IPS-18a (cell line): ENCODE measurements at regions not wholly inside any gene's neighbourhood (a gene's known extent, or its start where the extent isn't known, plus 50 kb on each side); places are given as distances from the start of the nearest gene placed in this dataset.
A peak's percentile ranks its signal among the peaks of the same experiment; 100 is the strongest.

Source experiments
- H3K27ac ChIP-seq: one replicate; pipeline ENCODE4 v1.5.1; 2013; ENCODE audit warnings: low read length
- H3K27me3 ChIP-seq: one replicate; pipeline ENCODE4 v1.6.1; 2013; ENCODE audit warnings: mild to moderate bottlenecking, low read length; ENCODE audit not compliant: control insufficient read depth, insufficient read depth
- H3K36me3 ChIP-seq: one replicate; pipeline ENCODE4 v1.6.1; 2013; ENCODE audit warnings: low read depth, low read length; ENCODE audit not compliant: control insufficient read depth
- H3K4me1 ChIP-seq: one replicate; pipeline ENCODE4 v1.6.1; 2013; ENCODE audit warnings: low read depth, low read length; ENCODE audit not compliant: control insufficient read depth
- H3K4me3 ChIP-seq: one replicate; pipeline ENCODE4 v1.5.1; 2013; ENCODE audit warnings: low read length
- H3K9ac ChIP-seq: one replicate; pipeline ENCODE4 v1.6.1; 2013; ENCODE audit warnings: mild to moderate bottlenecking, low read length, moderate library complexity
- H3K9me3 ChIP-seq: one replicate; pipeline ENCODE4 v1.6.1; 2013; ENCODE audit warnings: low read depth, low read length; ENCODE audit not compliant: control insufficient read depth

DNA sequence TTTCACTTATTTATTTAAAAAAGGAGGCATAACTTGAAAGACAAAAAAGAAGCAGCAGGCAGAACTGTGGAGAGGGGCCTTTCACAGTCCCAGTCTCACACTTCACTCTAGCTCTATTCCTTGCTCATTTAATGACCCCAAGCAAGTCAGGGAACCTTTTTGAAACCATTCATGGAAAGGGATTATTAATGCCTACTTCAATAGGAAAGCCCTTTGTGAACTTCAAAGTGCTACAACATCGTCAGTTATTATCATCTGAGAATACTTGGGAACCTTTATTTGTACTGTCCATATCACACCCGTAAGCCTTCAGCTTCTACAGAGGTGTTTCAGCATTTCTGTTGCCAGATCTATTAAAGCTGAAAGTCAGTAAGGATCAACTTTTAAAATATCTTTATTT, 320.2 kb downstream of the TMEM161B start:
- Histone ChIP-seq H3K27me3 (no peaks in the 10 kb centered on the region), H3K4me1 (peaks cover 40% of the 10 kb centered on the region), H3K9ac (no peak overlapping the region), H3K9me3 (no peaks in the 10 kb centered on the region), H3K36me3 (no peaks in the 10 kb centered on the region), H3K27ac (no peak overlapping the region), H3K4me3 (no peak overlapping the region)

DNA sequence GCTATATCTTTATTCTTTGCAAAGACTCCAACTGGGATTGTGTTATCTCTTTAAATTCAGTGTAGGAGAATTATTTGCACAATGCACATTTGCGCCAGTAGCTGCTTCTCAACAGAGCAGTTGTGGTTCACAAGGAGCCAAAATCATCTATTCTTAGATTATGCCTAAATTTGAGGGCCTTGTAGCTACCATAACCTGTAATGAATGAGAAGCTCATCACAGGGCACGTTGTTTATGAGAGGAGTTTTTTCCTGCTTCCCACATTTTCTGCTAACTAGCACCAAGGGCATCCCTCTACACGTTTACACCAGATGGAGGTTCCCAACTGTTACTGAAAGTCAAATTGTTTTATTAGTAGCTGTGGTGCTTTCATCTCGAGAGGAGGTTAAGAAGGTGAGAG, 322.4 kb downstream of the TMEM161B start:
- Histone ChIP-seq H3K9me3 (no peaks in the 10 kb centered on the region), H3K27ac (no peak overlapping the region), H3K36me3 (no peaks in the 10 kb centered on the region), H3K4me1 (peaks cover 34% of the 10 kb centered on the region), H3K4me3 (no peak overlapping the region), H3K9ac (no peak overlapping the region), H3K27me3 (no peaks in the 10 kb centered on the region)

DNA sequence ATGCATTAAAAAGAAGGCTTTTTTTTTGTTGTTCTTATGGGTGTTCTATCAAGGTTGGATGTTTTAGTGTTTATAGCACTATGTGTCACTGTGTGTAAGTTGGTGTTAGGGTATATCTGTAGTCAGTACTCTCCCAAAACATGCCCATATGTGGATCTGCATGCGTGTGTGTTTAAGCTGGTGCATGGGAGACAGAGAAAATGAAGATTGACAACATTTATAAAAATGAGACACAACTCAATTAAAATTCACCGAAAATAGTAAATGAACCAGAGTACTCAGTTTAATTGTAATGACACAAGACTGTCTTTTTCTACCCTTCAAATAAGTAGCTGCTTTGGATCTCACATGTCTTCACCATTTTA, 323.4 kb downstream of the TMEM161B start:
- Histone ChIP-seq H3K4me3 (no peak overlapping the region), H3K27ac (no peak overlapping the region), H3K9ac (no peak overlapping the region), H3K27me3 (no peaks in the 10 kb centered on the region), H3K4me1 (peaks cover 28% of the 10 kb centered on the region), H3K36me3 (no peaks in the 10 kb centered on the region), H3K9me3 (no peaks in the 10 kb centered on the region)

DNA sequence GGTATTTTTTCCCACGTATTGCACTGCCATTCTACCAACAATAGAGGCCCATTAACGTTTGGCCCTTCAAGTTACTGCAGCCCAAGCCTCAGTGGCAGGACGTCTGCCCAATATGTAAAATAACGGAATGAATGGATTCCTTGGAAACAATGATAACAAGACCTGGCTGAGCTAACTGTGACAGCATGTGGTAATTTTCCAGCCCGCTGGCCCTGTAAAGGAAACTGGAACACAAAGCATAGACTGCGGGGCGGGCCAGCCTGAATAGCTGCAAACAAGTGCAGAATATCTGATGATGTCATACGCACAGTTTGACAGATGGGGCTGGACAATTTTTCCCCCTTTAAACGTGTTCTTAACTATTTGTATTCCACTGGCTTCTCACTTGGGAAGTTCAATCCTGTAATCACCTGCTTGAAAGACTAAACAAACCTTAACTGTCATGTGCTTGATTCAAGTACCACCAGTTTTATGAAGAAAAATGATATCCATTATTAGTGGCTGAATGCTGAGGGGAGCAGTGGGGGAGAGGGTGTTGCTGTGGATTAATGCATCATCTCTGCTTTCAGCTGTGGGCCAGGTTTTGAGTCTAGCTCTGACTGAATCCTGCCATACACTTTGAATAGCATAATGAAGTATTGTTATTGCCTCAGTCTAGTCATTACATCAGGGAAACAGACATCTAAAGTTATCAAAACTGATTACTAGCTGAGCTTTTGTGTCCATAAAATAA, 323.9 kb downstream of the TMEM161B start:
- no peak overlapping the region for H3K4me3 ChIP-seq

DNA sequence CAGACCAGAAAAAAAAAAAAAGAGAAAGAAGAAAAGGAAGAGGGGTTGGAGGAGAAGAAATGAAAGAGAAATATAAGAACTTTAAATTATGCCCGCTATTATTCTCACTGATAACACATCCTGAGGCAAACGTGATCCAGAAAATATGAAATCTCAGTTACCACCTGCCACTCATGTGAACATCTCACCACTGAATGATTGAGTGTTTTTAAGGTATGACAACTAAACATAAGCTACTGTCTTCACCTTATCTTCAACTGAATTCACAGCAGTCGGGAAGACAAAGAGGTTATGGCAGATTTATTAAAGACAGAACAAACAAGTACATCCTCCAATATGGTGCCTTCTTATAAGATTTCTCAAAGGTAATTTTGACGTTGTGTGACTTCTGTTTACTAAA, 327.9 kb downstream of the TMEM161B start:
- H3K27me3 ChIP-seq, result no peaks in the 10 kb centered on the region
- H3K36me3 ChIP-seq, result no peaks in the 10 kb centered on the region
- peaks cover 21% of the 10 kb centered on the region for H3K4me1 ChIP-seq
- no peak overlapping the region for H3K4me3 ChIP-seq
- H3K9me3 ChIP-seq, result no peaks in the 10 kb centered on the region
- no peak overlapping the region for H3K9ac ChIP-seq
- H3K27ac ChIP-seq, result no peak overlapping the region

More for the DNA sequence above, 323.9 kb downstream of the TMEM161B start:
- no peaks in the 10 kb centered on the region for H3K36me3 ChIP-seq
- H3K9me3 ChIP-seq, result no peaks in the 10 kb centered on the region
- H3K9ac ChIP-seq, result no peak overlapping the region
- H3K27me3 ChIP-seq, result no peaks in the 10 kb centered on the region
- peaks cover 23% of the 10 kb centered on the region for H3K4me1 ChIP-seq
- no peak overlapping the region for H3K27ac ChIP-seq

DNA sequence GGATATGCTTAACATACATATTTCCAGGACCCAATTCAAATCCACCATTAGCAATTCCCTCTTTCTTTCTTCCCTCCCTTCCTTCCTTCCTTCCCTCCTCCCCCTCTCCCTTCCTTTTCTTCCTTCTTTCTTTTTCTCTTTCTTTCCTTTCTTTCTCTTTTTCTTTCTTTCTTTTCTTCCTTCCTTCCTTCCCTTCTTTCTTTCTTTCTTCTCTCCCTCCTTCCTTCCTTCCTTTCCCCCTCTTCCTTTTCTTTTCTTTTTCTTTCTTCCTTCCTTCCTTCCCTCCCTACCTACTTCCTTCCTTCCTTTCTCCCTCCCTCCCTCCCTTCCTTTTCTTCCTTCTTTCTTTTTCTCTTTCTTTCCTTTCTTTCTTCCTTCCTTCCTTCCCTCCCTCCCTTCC, 332.0 kb downstream of the TMEM161B start:
- Histone ChIP-seq H3K36me3 (no peaks in the 10 kb centered on the region), H3K9me3 (no peaks in the 10 kb centered on the region), H3K4me1 (peaks cover 7% of the 10 kb centered on the region), H3K9ac (no peak overlapping the region), H3K27me3 (no peaks in the 10 kb centered on the region), H3K4me3 (no peak overlapping the region), H3K27ac (no peak overlapping the region)

DNA sequence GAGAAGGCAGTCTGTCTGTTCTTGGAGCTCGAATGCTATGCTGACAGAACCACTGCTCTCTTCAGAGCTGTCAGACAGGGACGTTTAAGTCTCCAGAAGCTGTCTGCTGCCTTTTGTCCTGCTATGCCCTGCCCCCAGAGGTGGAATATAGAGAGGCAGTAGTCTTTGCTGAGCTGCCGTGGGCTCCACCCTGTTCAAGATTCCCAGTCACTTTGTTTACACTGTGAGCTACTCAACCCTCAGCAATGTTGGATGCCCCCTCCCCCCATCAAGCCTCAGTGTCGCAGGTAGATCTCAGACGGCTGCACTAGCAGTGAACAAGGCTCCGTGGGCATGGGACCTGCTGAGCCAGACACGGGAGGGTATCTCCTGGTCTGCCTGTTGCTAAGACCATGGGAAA, 344.2 kb downstream of the TMEM161B start:
- H3K27me3 ChIP-seq, result no peaks in the 10 kb centered on the region
- no peaks in the 10 kb centered on the region for H3K9me3 ChIP-seq
- no peak overlapping the region for H3K27ac ChIP-seq
- no peak overlapping the region for H3K9ac ChIP-seq
- no peaks in the 10 kb centered on the region for H3K4me1 ChIP-seq
- no peak overlapping the region for H3K4me3 ChIP-seq
- H3K36me3 ChIP-seq, result no peaks in the 10 kb centered on the region

DNA sequence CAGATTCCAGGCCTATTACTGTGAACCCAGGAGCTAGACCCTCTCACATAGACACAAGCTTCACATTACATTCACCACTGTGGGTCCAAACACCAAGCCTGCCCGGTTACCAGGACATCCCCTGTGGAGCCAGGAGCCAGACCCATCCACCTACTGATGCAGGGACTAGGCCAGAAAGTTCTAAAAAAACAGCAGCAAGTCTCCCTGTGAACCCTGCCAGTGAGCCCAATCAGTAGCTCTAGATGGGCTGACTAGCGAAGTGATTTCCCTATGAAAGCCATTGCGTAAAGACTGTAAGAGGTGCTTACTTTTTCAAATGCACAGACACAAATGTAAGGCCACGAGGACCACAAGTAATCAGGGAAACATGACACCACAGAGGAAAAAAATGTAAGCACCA, 352.3 kb downstream of the TMEM161B start:
- Histone ChIP-seq H3K9me3 (no peaks in the 10 kb centered on the region), H3K4me3 (no peak overlapping the region), H3K4me1 (peaks cover 11% of the 10 kb centered on the region), H3K9ac (no peak overlapping the region), H3K36me3 (no peaks in the 10 kb centered on the region), H3K27ac (no peak overlapping the region), H3K27me3 (no peaks in the 10 kb centered on the region)

DNA sequence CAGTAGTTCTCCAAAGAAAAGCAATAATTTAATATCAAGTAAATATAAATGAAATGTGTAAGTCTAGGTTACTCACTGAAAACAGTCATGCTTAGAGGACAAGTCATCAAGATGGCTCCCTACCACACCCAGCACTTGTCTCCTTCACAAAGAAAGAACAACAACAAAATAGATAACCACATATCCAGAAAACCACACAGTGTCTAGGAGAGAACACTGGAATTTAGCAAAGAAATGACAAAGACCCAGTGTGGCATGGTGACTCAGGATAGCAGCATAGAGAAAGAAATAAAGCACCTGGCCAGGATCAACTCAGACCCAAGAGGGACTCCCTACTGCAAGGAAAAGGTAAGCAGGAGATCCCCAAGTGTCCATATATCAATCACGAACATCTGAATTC, 356.2 kb downstream of the TMEM161B start:
- Histone ChIP-seq H3K27me3 (no peaks in the 10 kb centered on the region), H3K4me1 (peaks cover 25% of the 10 kb centered on the region), H3K36me3 (no peaks in the 10 kb centered on the region), H3K4me3 (no peak overlapping the region), H3K9me3 (no peaks in the 10 kb centered on the region), H3K9ac (no peak overlapping the region), H3K27ac (no peak overlapping the region)

DNA sequence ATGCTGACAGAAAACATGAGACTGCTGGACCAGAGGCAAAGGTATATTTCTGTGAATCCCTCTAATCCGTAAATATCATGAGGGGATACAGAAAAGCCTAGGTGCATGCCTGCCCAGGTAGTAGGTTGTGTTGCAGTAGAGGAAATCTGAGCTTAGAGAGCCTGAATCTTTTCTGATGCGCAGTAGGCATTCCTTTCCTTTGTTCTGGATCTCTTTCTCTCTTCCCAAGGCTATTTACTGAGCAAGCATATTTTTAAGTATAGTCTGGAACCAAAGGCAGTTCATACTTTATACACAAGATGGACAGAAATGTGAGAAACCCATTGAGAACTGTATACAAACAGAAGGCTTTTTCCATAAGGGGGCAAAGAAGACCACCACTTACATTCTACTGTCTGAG, 359.3 kb downstream of the TMEM161B start:
- Histone ChIP-seq H3K36me3 (no peaks in the 10 kb centered on the region), H3K27ac (peak overlapping the region; percentile 49), H3K4me3 (no peak overlapping the region), H3K4me1 (peaks cover 14% of the 10 kb centered on the region), H3K27me3 (no peaks in the 10 kb centered on the region), H3K9me3 (no peaks in the 10 kb centered on the region), H3K9ac (no peak overlapping the region)

DNA sequence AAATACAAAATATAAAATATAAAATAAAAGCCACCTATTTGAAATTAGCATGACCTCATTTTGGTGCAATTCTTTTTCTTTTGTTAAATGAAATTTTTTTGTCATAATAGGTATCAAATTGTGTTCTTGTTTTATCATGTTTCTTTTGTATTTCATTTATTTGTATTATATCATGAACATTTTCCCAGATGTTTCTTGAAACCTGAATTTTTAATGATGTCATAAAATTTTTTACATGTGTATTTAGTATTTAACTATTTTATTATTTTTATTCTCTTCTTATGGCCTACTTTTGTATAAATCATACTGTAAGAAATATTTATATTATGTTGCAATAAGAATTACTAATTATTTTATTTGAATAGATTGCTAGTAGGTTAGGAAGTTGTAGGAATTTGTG, 361.7 kb downstream of the TMEM161B start:
- Histone ChIP-seq H3K4me1 (peaks cover 14% of the 10 kb centered on the region), H3K27me3 (no peaks in the 10 kb centered on the region), H3K4me3 (no peak overlapping the region), H3K9me3 (no peaks in the 10 kb centered on the region), H3K9ac (no peak overlapping the region), H3K27ac (no peak overlapping the region), H3K36me3 (no peaks in the 10 kb centered on the region)

DNA sequence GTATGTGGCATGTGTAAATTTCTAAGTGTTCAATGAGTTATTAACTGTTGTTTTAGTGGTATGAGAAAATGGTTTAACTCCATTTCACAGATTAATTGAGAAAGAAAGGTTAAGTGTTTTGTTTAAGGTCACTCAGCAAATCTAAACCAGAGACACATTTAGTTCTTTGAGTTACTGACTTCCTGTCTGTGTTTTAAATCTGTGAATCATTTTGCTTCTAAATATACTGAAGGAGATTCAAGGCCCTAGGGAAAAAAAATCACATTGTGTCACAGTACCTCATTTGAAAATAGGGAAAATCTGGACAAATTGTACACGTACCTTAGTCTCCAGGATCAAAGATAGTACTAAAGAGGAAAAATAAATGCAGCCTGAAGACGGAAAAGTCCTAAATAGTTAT, 368.2 kb downstream of the TMEM161B start:
- H3K27ac ChIP-seq, result no peak overlapping the region
- H3K4me3 ChIP-seq, result no peak overlapping the region
- no peaks in the 10 kb centered on the region for H3K36me3 ChIP-seq
- no peaks in the 10 kb centered on the region for H3K9me3 ChIP-seq
- no peaks in the 10 kb centered on the region for H3K27me3 ChIP-seq
- peaks cover 9% of the 10 kb centered on the region for H3K4me1 ChIP-seq
- H3K9ac ChIP-seq, result no peak overlapping the region
